A549 (cell line): ENCODE measurements at regions not wholly inside any gene's neighbourhood (a gene's known extent, or its start where the extent isn't known, plus 50 kb on each side); places are given as distances from the start of the nearest gene placed in this dataset.
"Not testable (repeated sequence)": the region's sequence is repeated elsewhere in the genome, so short reads cannot be mapped to it uniquely, and the experiment has no call there.

Source experiments
- ATAC-seq, 2 experiments: fragments of 200-7000 bp in 1 of 2; fragments of >200 bp in 1 of 2; cut with Nextera tagmentation in 1 of 2; cut with Tn5 transposase in 1 of 2; 3 replicates each; pipeline versions ENCODE4 v1.8.0 to v1.9.1; 2018 to 2020; ENCODE audit warnings: mild to moderate bottlenecking in 1 of 2, moderate library complexity in 1 of 2
- CTCF ChIA-PET: fragments of 300-600 bp; sonication (Branson Sonifier 250); formaldehyde crosslinking; extraction: SDS; loops from one replicate; lab custom pipeline; 2021; ENCODE audit warnings: antibody characterized with exemption, inconsistent platforms; lab: Yijun Ruan, JAX
- POLR2A ChIA-PET: fragments of 350-600 bp; formaldehyde crosslinking; extraction: SDS; loops from one replicate; lab custom pipeline; 2021; ENCODE audit warnings: antibody characterized with exemption, inconsistent platforms; lab: Yijun Ruan, JAX
- DNase-seq, 2 experiments: peaks; one replicate each; pipeline versions ENCODE4 v3.0.0 to v3.0.0-alpha.2; 2011 to 2016; ENCODE audit warnings: low read depth in 1 of 2, low spot score in 1 of 2
- FAIRE-seq: peaks from 2 replicates; lab custom pipeline; 2011; peaks lifted over from hg19 to GRCh38; lab: Jason Lieb, UNC
- H3K27ac ChIP-seq, 2 experiments: fragments of >200 bp; sonication (Bioruptor Twin); formaldehyde crosslinking; 3 replicates each; pipeline ENCODE4 v1.5.1; 2016 to 2017
- H3K4me1 ChIP-seq: fragments of >200 bp; sonication (Bioruptor Twin); formaldehyde crosslinking; 3 replicates; pipeline ENCODE4 v1.6.1; 2016
- H3K4me2 ChIP-seq: fragments of >200 bp; sonication (Bioruptor Twin); formaldehyde crosslinking; 3 replicates; pipeline ENCODE4 v1.6.1; 2016
- H3K4me3 ChIP-seq: fragments of >200 bp; sonication (Bioruptor Twin); formaldehyde crosslinking; 3 replicates; pipeline ENCODE4 v1.5.1; 2016
- H3K9me3 ChIP-seq: fragments of >200 bp; sonication (Bioruptor Twin); formaldehyde crosslinking; 3 replicates; pipeline ENCODE4 v1.6.1; 2016
- CHD2 ChIP-seq: fragments of 150-350 bp; IDR thresholded peaks from 2 replicates; pipeline ENCODE4 v1.6.1; 2014; ENCODE audit warnings: low read length; ENCODE audit not compliant: partially characterized antibody
- EHMT2 ChIP-seq: fragments of 200-600 bp; sonication (generic); IDR thresholded peaks from 2 replicates; pipeline ENCODE4 v1.6.1; 2016; ENCODE audit warnings: antibody characterized with exemption, low read depth, mild to moderate bottlenecking, moderate library complexity
- ESRRA ChIP-seq: fragments of 150-350 bp; IDR thresholded peaks from 2 replicates; pipeline ENCODE4 v1.6.1; 2014; ENCODE audit warnings: mild to moderate bottlenecking, low read length, borderline replicate concordance
- GATA3 ChIP-seq: IDR thresholded peaks from 2 replicates; pipeline ENCODE4 v1.6.1; 2012; ENCODE audit warnings: borderline replicate concordance
- HOXB5 ChIP-seq: fragments of 250-450 bp; sonication (Bioruptor Pico); IDR thresholded peaks from 2 replicates; pipeline ENCODE4 v1.5.0; 2020; ENCODE audit warnings: mild to moderate bottlenecking, moderate library complexity
- KDM1A ChIP-seq: fragments of 200-600 bp; sonication (generic); IDR thresholded peaks from 2 replicates; pipeline ENCODE4 v1.6.1; 2016; ENCODE audit warnings: low read depth, mild to moderate bottlenecking
- MYC ChIP-seq: IDR thresholded peaks from 2 replicates; pipeline ENCODE4 v1.6.1; 2012; ENCODE audit warnings: mild to moderate bottlenecking, inconsistent platforms, low read length, improper control_type of control experiment, borderline replicate concordance
- POLR2AphosphoS2 ChIP-seq: conservative IDR thresholded peaks from 2 replicates; pipeline ENCODE4 v1.6.1; 2012; ENCODE audit warnings: low read length, improper control_type of control experiment, inconsistent platforms
- RCOR1 ChIP-seq: fragments of 150-350 bp; IDR thresholded peaks from 2 replicates; pipeline ENCODE4 v1.6.1; 2014; ENCODE audit warnings: antibody characterized with exemption, low read length, low read depth
- RNF2 ChIP-seq: fragments of 200-600 bp; sonication (generic); IDR thresholded peaks from 2 replicates; pipeline ENCODE4 v1.6.1; 2016; ENCODE audit warnings: low read depth, mild to moderate bottlenecking, antibody characterized with exemption, moderate library complexity, borderline replicate concordance
- ZC3H11A ChIP-seq: fragments of 450-650 bp; IDR thresholded peaks from 2 replicates; pipeline ENCODE4 v1.6.1; 2014; ENCODE audit warnings: antibody characterized with exemption, mild to moderate bottlenecking
- WGBS: methylation state at CpG from one replicate; pipeline ENCODE4 v1.1.6; 2017; ENCODE audit errors: missing lambda C conversion rate; 5-methylcytosine and 5-hydroxymethylcytosine counted together
- TF ChIP-seq, protein P1 (sequence below): IDR thresholded peaks from 2 replicates; pipeline ENCODE4 v1.6.1; 2012; ENCODE audit warnings: low read depth, borderline replicate concordance
- TF ChIP-seq, protein P2 (sequence below): fragments of 250-450 bp; sonication (Bioruptor Pico); IDR thresholded peaks from 2 replicates; pipeline ENCODE4 v1.5.0; 2020; ENCODE audit warnings: low read depth, mild to moderate bottlenecking, moderate library complexity
- TF ChIP-seq, protein P3 (sequence below): fragments of 200-600 bp; sonication (generic); IDR thresholded peaks from 2 replicates; pipeline ENCODE4 v1.6.1; 2016; ENCODE audit warnings: antibody characterized with exemption, mild to moderate bottlenecking, moderate library complexity

DNA sequence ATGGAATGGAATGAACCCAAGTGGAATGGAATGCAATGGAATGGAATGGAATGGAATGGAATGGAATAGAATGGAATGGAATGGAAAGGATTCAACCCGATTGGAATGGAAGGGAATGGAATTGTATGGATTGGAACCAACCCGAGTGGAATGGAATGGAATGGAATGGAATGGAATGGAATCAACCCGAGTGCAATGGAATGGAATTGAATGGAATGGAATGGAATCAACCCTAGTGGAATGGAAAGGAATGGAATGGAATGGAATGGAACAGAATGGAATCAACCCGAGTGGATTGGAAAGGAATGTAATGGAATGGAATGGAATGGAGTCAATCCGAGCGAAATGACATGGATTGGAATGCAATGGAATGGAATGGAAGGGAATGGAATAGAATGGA is 1144.9 kb downstream of the RPIA start:
- H3K4me2 ChIP-seq, H3K27ac ChIP-seq, CTCF ChIA-PET, H3K4me3 ChIP-seq, H3K4me1 ChIP-seq, POLR2A ChIA-PET, FAIRE-seq: not testable (repeated sequence)
- 5% methylated on average over 6 of the region's 6 CpGs for WGBS
- ATAC-seq (peak; percentile 66 to 83; a peak in 5 of 6 replicates), DNase-seq (peak in 1 of 2 experiments; percentile 41)
- peaks cover 37% of the 10 kb centered on the region for H3K9me3 ChIP-seq

DNA sequence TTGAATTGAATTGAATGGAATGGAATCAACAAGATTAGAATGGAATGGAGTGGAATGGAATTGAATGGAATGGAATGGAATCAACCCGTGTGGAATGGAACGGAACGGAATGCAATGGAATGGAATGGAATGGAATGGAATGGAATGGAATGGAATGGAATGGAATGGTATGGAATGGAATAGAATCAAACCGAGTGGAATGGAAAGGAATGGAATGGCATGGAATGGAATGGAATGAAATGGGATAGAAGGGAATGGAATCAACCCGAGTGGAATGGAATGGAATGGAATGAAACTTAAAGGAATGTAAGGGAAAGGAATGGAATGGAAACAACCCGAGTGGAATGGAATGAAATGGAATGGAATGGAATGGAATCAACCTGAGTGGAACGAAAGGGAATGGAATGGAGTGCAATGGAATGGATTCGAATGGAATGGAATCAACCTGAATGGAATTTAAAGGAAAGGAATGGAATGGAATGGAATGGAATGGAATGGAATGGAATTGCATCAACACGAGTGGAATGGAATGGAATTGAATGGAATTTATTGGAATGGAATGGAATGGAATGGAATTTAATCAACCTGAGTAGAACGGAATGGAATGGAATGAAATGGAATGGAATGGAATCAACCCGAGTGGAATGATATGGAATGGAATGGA is 1146.6 kb downstream of the RPIA start:
- 7% methylated on average over 11 of the region's 11 CpGs for WGBS
- FAIRE-seq: no peak
- POLR2A ChIA-PET: no interaction called here
- no peak for TF ChIP-seq ZC3H11A
- no peak for TF ChIP-seq GATA3
- TF ChIP-seq MYC: no peak
- no peak for TF ChIP-seq RCOR1
- TF ChIP-seq EHMT2: no peak
- TF ChIP-seq POLR2AphosphoS2: no peak
- TF ChIP-seq RNF2: no peak
- TF ChIP-seq, protein P1, sequence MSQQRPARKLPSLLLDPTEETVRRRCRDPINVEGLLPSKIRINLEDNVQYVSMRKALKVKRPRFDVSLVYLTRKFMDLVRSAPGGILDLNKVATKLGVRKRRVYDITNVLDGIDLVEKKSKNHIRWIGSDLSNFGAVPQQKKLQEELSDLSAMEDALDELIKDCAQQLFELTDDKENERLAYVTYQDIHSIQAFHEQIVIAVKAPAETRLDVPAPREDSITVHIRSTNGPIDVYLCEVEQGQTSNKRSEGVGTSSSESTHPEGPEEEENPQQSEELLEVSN: no peak
- no peak for TF ChIP-seq ESRRA
- TF ChIP-seq HOXB5: no peak
- TF ChIP-seq, protein P2, sequence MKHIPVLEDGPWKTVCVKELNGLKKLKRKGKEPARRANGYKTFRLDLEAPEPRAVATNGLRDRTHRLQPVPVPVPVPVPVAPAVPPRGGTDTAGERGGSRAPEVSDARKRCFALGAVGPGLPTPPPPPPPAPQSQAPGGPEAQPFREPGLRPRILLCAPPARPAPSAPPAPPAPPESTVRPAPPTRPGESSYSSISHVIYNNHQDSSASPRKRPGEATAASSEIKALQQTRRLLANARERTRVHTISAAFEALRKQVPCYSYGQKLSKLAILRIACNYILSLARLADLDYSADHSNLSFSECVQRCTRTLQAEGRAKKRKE: no peak
- TF ChIP-seq KDM1A: no peak
- TF ChIP-seq, protein P3, sequence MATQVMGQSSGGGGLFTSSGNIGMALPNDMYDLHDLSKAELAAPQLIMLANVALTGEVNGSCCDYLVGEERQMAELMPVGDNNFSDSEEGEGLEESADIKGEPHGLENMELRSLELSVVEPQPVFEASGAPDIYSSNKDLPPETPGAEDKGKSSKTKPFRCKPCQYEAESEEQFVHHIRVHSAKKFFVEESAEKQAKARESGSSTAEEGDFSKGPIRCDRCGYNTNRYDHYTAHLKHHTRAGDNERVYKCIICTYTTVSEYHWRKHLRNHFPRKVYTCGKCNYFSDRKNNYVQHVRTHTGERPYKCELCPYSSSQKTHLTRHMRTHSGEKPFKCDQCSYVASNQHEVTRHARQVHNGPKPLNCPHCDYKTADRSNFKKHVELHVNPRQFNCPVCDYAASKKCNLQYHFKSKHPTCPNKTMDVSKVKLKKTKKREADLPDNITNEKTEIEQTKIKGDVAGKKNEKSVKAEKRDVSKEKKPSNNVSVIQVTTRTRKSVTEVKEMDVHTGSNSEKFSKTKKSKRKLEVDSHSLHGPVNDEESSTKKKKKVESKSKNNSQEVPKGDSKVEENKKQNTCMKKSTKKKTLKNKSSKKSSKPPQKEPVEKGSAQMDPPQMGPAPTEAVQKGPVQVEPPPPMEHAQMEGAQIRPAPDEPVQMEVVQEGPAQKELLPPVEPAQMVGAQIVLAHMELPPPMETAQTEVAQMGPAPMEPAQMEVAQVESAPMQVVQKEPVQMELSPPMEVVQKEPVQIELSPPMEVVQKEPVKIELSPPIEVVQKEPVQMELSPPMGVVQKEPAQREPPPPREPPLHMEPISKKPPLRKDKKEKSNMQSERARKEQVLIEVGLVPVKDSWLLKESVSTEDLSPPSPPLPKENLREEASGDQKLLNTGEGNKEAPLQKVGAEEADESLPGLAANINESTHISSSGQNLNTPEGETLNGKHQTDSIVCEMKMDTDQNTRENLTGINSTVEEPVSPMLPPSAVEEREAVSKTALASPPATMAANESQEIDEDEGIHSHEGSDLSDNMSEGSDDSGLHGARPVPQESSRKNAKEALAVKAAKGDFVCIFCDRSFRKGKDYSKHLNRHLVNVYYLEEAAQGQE: no peak
- no peak for TF ChIP-seq CHD2
- TF ChIP-seq, all 56 proteins: peak for 0
- H3K27ac ChIP-seq: no peak overlapping the region
- H3K4me3 ChIP-seq: no peak overlapping the region
- H3K9me3 ChIP-seq: peaks cover 24% of the 10 kb centered on the region
- H3K4me1 ChIP-seq: no peaks in the 10 kb centered on the region
- ATAC-seq: peak in 1 of 2 experiments; percentile 63; a peak in 3 of 6 replicates
- CTCF ChIA-PET: no interaction called here
- H3K4me2 ChIP-seq: no peak overlapping the region
- no peak for DNase-seq

DNA sequence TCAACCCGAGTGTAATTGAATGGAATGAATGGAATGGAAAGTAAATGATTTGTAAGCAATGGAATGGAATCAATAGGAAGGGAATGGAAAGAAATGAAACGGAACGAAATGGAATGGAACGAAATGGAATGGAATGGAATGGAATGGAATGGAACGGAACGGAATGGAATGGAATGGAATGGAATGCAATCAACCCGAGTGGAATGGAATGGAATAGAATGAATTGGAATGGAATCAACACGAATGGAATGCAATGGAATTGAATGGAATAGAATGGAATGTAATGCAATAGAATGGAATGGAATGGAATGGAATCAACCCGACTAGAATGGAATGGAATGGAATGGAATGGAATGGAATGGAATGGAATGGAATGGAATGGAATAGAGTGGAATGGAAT is 1148.7 kb downstream of the RPIA start:
- POLR2A ChIA-PET, CTCF ChIA-PET, DNase-seq, H3K4me1 ChIP-seq, H3K4me3 ChIP-seq, FAIRE-seq, H3K4me2 ChIP-seq, H3K27ac ChIP-seq: not testable (repeated sequence)
- peaks cover 18% of the 10 kb centered on the region for H3K9me3 ChIP-seq
- ATAC-seq: peak; percentile 55 to 60; a peak in 5 of 6 replicates
- 4% methylated on average over 9 of the region's 9 CpGs for WGBS

DNA sequence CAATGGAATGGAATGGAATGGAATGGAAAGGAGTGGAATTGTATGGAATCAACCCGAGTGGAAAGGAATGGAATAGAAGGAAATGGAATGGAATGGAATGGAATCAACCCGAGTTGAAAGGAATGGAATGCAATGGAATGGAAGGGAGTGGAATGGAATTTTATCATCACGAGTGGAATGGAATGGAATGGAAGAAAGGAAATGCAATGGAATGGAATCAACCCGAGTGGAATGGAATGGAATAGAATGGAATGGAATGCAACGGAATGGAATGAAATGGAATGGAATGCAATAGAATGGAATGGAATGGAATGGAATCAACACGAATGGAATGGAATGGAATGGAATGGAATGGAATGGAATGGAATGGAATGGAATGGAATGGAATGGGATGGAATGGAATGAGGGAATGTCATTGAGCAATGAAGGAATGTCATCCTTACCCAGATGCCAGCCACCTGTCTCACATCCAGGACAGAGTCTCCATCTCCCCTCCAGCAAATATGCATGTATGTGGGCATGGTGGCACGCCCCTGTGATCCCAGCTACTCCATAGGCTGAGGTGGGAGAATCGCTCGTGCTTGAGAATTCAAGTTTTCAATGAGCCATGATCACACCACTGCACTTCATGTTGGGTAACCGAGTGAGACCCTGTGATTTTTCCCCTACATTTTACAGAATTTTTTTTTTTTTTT is 1149.5 kb downstream of the RPIA start:
- H3K4me2 ChIP-seq, POLR2A ChIA-PET, DNase-seq, H3K4me1 ChIP-seq, H3K27ac ChIP-seq, FAIRE-seq, H3K4me3 ChIP-seq, CTCF ChIA-PET: not testable (repeated sequence)
- H3K9me3 ChIP-seq: peaks cover 16% of the 10 kb centered on the region
- WGBS: 5% methylated on average over 10 of the region's 10 CpGs
- ATAC-seq: peak in 1 of 2 experiments; percentile 66; a peak in 3 of 6 replicates
